ES-I3 (cell line): ENCODE measurements at regions not wholly inside any gene's neighbourhood (a gene's known extent, or its start where the extent isn't known, plus 50 kb on each side); places are given as distances from the start of the nearest gene placed in this dataset.
"Not testable (repeated sequence)": the region's sequence is repeated elsewhere in the genome, so short reads cannot be mapped to it uniquely, and the experiment has no call there.

ENCODE experiments used
- H3K36me3 ChIP-seq: 2 replicates; pipeline ENCODE4 v1.6.1; 2013; ENCODE audit warnings: mild to moderate bottlenecking, low read length, control low read depth, moderate library complexity; ENCODE audit not compliant: insufficient read depth
- H3K4me1 ChIP-seq: 2 replicates; pipeline ENCODE4 v1.6.1; 2013; ENCODE audit warnings: mild to moderate bottlenecking, control low read depth, low read length; ENCODE audit not compliant: insufficient read depth
- H3K9ac ChIP-seq: 2 replicates; pipeline ENCODE4 v1.6.1; 2013; ENCODE audit warnings: low read depth, mild to moderate bottlenecking, low read length, moderate library complexity
- H3K9me3 ChIP-seq: 2 replicates; pipeline ENCODE4 v1.6.1; 2013; ENCODE audit warnings: mild to moderate bottlenecking, low read length, moderate library complexity; ENCODE audit not compliant: control insufficient read depth, insufficient read depth

DNA sequence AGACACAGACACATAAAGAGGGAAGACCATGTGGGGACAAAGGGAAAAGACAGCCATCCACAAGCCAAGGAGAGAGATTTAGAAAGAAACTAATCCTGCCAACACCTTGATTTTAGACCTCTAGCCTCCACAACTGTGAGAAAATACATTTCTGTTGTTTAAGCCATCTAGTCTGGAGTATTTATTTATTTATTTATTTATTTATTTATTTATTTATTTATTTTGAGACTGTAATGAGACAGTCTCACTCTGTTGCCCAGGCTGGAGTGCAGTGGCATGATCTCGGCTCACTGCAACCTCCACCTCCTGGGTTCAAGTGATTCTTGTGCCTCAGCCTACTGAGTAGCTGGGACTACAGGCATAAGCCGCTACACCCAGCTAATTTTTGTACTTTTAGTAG, 259.3 kb downstream of the PARM1 start:
- not testable (repeated sequence) for H3K9me3 ChIP-seq, H3K36me3 ChIP-seq, H3K4me1 ChIP-seq, H3K9ac ChIP-seq

DNA sequence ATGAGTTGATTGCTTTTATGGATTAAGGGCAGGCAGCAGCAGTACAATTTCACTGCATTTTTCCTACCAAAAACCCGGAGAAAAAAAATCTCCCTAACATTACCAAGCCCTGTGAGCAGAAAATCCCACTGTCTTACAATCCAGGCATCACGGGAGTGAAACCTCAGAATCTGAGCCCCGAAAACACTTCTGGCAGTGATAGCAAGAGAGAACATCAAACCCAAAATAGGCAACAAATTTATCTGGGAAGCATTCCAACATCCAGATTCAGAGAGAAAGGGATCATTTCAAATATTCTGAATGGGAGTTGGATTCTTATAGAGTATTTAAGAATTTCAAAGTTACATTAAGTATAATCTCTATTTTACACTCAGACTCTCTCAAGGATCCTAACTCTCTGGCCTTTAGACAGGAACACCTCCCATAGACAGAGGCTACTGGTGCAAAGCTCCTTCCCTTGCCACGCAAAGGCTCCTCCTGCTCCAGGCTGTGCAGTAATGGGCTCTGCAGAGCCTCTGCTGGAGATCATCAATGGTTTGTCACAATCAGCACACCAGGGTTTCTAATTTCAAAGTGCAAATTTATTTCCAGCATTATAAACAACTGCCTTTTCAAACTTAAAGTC, 256.9 kb downstream of the PARM1 start:
- Histone ChIP-seq H3K9ac (no peak overlapping the region), H3K9me3 (no peaks in the 10 kb centered on the region), H3K4me1 (no peaks in the 10 kb centered on the region), H3K36me3 (no peaks in the 10 kb centered on the region)

DNA sequence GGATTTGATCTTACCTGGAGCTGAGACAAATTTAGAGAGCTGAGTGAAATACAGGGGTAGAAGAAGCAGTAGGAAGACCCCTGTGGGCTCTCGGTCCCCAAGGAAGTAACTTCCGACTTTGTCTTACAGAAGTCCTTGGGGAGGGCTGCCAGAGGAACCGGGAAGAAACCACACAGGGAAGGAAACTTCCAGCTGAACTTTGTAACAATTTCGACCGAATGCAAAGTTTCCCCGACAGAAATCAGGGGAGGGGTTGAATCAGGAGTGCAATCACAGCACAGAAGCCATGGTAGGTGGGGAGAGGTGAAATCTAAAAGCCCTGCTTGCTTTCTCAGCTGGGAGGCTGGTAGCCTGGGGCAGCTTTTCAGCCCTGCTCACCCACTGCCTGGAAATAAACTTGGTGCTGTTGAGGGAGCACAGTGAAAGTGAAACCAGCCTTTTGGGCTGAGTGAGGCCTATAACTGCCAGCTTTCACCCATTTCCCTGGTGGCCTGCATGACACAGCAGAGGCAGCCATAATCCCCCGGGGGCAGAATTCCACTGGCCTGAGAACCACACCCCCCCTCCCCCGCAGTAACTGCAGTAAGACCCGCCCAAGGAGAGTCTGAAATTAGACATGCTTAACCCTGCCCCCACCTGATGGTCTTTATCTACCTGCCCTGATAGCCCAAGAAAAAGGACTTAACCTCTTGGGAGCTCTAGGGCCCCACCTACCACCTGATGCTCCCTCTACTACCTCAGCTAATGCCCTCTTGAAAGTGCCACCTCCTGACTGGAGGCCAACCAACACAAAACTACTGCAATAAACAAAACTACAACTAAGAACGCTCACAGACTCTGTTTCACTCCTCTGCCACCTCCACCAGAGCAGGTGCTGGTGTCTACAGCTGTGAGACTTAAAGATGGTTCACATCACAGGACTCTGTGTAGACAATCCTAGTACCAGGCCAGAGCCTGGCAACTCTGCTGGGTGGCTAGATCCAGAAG, 248.2 kb downstream of the PARM1 start:
- no peaks in the 10 kb centered on the region for H3K9me3 ChIP-seq
- H3K4me1 ChIP-seq: peaks cover 2% of the 10 kb centered on the region; the same call in 1 of the 2 replicates
- no peaks in the 10 kb centered on the region for H3K36me3 ChIP-seq
- H3K9ac ChIP-seq: peak overlapping the region; percentile 25; the same call in 1 of the 2 replicates

DNA sequence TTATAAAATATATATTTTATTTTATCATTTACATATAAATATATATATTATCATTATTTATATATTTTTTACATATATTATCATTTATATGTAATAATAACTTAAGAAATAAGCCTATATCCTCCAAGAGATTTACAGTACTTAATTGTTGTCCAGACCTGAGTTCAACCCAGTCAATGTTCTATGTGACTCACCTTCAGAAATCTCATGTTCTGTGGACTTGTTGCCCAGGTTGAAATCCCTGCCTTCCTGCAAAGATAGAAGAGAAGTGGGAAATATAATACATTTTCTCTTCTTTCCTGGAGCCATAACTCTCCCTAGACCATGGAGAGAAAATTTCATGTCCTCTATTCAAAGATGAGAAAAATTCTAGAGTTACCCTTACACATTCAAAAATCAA, 247.3 kb downstream of the PARM1 start:
- Histone ChIP-seq H3K36me3 (no peaks in the 10 kb centered on the region), H3K9me3 (no peaks in the 10 kb centered on the region), H3K4me1 (peaks cover 2% of the 10 kb centered on the region; the same call in 1 of the 2 replicates), H3K9ac (no peak overlapping the region)

DNA sequence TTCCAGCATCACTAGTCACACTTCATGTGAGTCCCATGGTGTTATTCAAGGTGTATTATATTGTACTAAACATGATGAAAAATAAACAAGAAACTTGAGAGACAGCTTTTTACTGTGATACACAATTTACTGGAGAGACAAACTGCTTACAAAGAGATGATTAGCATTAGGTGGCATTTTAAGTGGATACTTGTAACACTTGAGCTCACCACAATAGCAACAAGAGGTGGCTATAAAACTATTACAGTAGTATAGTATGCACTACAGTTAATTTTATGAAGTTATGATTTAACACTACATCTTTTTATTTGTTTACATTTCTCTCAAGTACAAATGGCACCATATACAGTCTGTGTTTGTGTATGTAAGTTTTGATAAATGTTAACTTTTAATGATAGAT, 246.6 kb downstream of the PARM1 start:
- Histone ChIP-seq H3K4me1 (peaks cover 2% of the 10 kb centered on the region; the same call in 1 of the 2 replicates), H3K9me3 (no peaks in the 10 kb centered on the region), H3K9ac (no peak overlapping the region), H3K36me3 (no peaks in the 10 kb centered on the region)

DNA sequence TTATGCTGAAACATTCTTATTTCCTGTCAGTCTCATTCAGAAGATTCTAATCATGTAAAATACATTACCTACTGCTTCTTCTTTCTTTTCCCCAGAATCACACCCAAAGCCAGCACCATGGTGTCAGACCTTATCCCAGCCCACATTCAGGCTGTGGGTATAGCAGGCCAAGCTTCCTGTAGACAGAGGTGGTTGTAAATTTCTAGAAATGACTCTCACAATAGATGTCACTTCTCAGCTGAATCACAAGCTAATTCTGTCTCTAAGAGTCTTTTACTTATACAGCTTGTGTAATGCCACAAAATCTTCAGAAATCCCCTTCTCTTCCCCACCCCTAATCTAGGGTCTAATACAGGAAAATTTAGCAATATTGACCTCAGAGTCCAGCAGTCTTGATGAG, 239.6 kb downstream of the PARM1 start:
- H3K4me1 ChIP-seq: no peaks in the 10 kb centered on the region; the same call in 1 of the 2 replicates
- H3K9me3 ChIP-seq: no peaks in the 10 kb centered on the region
- no peak overlapping the region for H3K9ac ChIP-seq
- H3K36me3 ChIP-seq: no peaks in the 10 kb centered on the region

DNA sequence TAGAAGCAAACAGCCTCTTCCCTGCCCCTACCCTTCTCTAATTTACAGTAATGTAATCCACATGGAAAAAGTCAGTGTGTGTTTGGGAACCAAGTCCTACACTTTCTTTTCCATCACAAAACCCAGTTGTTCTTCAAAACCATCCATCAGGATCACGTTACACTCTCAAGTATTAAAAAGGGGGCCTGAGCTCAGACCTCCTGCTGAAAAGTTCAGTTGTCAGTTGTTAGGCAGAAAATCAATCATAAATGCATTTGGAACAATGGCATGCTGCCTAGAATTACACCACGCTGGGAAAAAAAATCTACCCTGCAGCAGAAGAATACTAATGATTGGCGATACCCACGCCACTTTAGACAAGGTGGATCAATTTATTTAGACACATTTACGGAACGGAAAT, 236.5 kb downstream of the PARM1 start:
- H3K4me1 ChIP-seq: no peaks in the 10 kb centered on the region; the same call in 1 of the 2 replicates
- H3K36me3 ChIP-seq: no peaks in the 10 kb centered on the region
- no peak overlapping the region for H3K9ac ChIP-seq
- no peaks in the 10 kb centered on the region for H3K9me3 ChIP-seq

DNA sequence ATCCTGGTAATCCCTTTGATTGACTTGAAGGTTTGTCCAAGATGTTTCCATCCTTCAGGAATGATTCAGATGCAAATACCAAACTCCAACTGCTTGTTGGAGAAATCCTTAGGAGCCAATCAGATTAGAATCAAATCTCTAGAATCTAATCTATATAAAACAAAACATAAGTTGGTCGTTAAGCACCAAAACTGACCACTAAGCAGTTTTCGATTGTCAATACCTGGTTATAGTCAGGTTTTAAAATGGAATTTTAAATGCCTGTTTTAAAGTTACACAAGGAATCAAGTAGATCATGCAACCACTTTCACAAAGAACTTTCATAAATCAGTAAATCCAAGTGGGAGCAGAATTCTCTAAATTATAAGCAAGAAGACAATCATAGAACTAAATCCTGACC, 236.1 kb downstream of the PARM1 start:
- H3K36me3 ChIP-seq: no peaks in the 10 kb centered on the region
- H3K9me3 ChIP-seq: no peaks in the 10 kb centered on the region
- no peak overlapping the region for H3K9ac ChIP-seq
- no peaks in the 10 kb centered on the region; the same call in 1 of the 2 replicates for H3K4me1 ChIP-seq

DNA sequence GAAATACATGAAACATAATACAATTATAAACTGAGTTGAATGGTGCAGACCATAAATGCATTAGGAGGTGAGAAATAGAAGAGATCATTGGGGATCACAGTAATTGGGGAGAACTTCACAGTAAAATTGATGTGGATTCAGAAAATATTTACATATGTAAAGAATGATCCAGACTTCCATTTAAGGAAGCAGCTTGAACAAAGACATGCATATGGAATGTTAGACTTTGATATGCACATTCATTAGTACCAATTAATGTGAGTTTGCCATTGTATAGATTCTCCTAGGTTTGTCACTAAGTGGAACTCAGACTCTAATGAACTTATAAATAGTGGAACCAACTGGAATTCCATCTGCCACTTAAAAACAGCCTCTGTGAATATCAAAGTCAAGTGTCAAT, 235.6 kb downstream of the PARM1 start:
- H3K4me1 ChIP-seq: no peaks in the 10 kb centered on the region; the same call in 1 of the 2 replicates
- no peaks in the 10 kb centered on the region for H3K9me3 ChIP-seq
- no peak overlapping the region for H3K9ac ChIP-seq
- H3K36me3 ChIP-seq: no peaks in the 10 kb centered on the region

DNA sequence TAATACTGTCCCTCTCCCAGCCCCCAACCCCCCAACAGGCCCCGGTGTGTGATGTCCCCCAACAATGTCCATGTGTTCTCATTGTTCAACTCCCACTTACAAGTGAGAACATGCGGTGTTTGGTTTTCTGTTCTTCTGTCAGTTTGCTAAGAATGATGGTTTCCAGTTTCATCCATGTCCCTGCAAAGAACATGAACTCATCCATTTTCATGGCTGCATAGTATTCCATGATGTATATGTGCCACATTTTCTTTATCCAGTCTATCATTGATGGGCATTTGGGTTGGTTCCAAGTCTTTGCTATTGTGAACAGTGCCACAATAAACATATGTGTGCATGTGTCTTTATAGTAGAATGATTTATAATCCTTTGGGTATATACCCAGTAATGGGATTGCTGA, 232.2 kb downstream of the PARM1 start:
- H3K9ac ChIP-seq, H3K36me3 ChIP-seq, H3K9me3 ChIP-seq, H3K4me1 ChIP-seq: not testable (repeated sequence)

DNA sequence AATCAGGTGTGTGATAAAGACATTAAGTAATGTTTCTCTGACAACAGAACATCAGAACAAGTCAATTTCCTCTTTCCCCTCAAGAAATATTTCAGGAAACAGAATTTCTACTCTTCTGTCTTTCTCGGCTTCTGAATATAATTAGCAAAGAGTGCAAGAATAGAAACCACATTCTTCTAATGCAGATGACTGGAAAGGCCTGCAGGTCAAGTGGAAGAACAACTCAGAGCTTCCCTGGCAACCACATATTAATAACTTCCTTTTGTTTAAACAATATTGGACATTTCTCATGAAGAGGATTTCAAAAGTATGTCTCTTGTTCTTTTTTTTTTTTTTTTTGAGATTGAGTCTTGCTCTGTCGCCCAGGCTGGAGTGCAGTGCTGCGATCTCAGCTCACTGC, 225.5 kb downstream of the PARM1 start:
- no peak overlapping the region for H3K9ac ChIP-seq
- no peaks in the 10 kb centered on the region for H3K36me3 ChIP-seq
- no peaks in the 10 kb centered on the region for H3K4me1 ChIP-seq
- peaks cover 7% of the 10 kb centered on the region for H3K9me3 ChIP-seq

DNA sequence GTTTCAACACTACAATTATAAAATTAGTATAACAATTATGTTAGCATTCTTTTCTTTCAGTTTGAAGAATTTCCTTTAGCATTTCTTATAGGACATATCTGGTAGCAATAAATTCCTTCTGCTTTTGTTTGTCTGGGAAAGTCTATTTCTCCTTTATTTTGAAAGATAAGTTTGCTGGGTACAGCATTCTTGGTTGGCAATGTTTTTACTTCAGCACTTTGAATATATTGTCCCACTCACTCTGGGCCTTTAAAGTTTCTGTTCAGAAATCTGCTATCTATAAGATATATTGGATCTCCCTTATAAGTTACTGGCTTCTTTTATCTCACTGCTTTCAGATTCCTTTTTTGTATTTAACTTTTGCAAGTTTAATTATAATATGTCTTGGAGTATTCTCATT, 222.1 kb downstream of the PARM1 start:
- H3K4me1 ChIP-seq: no peaks in the 10 kb centered on the region
- H3K9ac ChIP-seq: no peak overlapping the region
- H3K9me3 ChIP-seq: peaks cover 7% of the 10 kb centered on the region
- no peaks in the 10 kb centered on the region for H3K36me3 ChIP-seq

DNA sequence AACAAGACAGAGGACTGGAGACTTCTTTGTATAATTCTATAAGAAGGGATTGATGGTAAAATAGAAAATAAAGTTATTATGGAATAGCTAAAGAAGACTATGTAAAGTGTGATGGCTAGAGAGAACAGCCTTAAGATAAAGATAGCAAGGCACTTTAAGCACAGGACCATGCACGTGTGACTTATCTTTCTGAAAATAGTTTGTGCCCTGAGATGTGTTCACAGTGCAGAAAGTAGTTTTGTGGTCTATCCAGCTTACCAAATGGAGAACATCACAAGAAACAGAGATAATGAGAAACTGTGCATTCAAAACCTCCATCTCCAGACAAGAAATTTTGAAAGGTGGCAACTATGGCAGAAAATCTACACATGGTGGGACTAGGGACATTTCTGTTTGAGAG, 213.3 kb downstream of the PARM1 start:
- H3K9ac ChIP-seq: no peak overlapping the region

DNA sequence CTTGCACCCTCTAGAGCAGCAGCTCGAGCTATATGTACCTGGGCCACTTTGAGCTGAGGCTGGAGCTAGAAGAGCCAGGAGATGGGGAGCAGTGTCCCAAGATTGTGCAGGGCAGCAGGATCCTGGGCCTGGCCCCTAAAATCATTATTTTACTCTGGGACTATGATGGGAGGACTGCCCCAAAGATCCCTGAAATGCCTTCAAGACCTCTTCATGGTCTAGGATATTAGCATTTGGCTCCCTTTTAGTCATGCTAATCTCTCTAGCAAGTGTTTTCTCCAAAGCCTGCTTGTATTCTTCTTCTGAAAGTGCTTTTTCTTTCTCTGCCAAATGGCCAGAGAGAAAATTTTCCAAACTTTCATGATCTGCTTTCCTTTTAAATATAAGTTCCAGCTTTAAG, 211.6 kb downstream of the PARM1 start:
- Histone ChIP-seq H3K36me3 (no peaks in the 10 kb centered on the region), H3K9me3 (no peaks in the 10 kb centered on the region), H3K9ac (no peak overlapping the region), H3K4me1 (no peaks in the 10 kb centered on the region)

More for the DNA sequence above, 213.3 kb downstream of the PARM1 start:
- H3K9me3 ChIP-seq: no peaks in the 10 kb centered on the region
- H3K36me3 ChIP-seq: no peaks in the 10 kb centered on the region
- H3K4me1 ChIP-seq: no peaks in the 10 kb centered on the region

DNA sequence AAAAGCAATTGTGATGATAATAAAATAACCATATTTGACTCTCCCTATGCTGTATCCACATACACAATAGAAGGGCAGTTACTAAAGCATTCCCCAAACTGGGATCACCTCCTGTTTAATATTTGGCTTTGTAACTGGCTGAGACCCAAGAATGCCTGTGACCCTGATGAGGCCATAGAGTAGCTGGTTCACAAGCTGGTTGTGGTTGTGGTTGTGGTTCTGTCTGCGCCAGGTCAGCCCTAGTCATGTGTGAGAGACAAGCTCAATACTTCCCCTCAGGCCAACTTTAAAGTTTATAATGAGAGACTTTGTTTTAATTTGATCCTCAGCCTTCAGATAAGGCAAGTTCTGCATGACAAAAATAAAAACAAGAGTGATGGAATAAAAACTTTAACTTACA, 209.9 kb downstream of the PARM1 start:
- Histone ChIP-seq H3K9ac (no peak overlapping the region), H3K4me1 (no peaks in the 10 kb centered on the region), H3K9me3 (no peaks in the 10 kb centered on the region)

More for the DNA sequence above, 209.9 kb downstream of the PARM1 start:
- H3K36me3 ChIP-seq: no peaks in the 10 kb centered on the region
